A549 (cell line): ENCODE measurements at regions not wholly inside any gene's neighbourhood (a gene's known extent, or its start where the extent isn't known, plus 50 kb on each side); places are given as distances from the start of the nearest gene placed in this dataset.

Experiments
- ATAC-seq, 2 experiments: fragments of 200-7000 bp in 1 of 2; fragments of >200 bp in 1 of 2; cut with Nextera tagmentation in 1 of 2; cut with Tn5 transposase in 1 of 2; 3 replicates each; pipeline versions ENCODE4 v1.8.0 to v1.9.1; 2018 to 2020; ENCODE audit warnings: mild to moderate bottlenecking in 1 of 2, moderate library complexity in 1 of 2
- CTCF ChIA-PET: fragments of 300-600 bp; sonication (Branson Sonifier 250); formaldehyde crosslinking; extraction: SDS; loops from one replicate; lab custom pipeline; 2021; ENCODE audit warnings: antibody characterized with exemption, inconsistent platforms; lab: Yijun Ruan, JAX
- POLR2A ChIA-PET: fragments of 350-600 bp; formaldehyde crosslinking; extraction: SDS; loops from one replicate; lab custom pipeline; 2021; ENCODE audit warnings: antibody characterized with exemption, inconsistent platforms; lab: Yijun Ruan, JAX
- DNase-seq, 2 experiments: peaks; one replicate each; pipeline versions ENCODE4 v3.0.0 to v3.0.0-alpha.2; 2011 to 2016; ENCODE audit warnings: low read depth in 1 of 2, low spot score in 1 of 2
- FAIRE-seq: peaks from 2 replicates; lab custom pipeline; 2011; peaks lifted over from hg19 to GRCh38; lab: Jason Lieb, UNC
- H3K27ac ChIP-seq, 2 experiments: fragments of >200 bp; sonication (Bioruptor Twin); formaldehyde crosslinking; 3 replicates each; pipeline ENCODE4 v1.5.1; 2016 to 2017
- H3K4me1 ChIP-seq: fragments of >200 bp; sonication (Bioruptor Twin); formaldehyde crosslinking; 3 replicates; pipeline ENCODE4 v1.6.1; 2016
- H3K4me2 ChIP-seq: fragments of >200 bp; sonication (Bioruptor Twin); formaldehyde crosslinking; 3 replicates; pipeline ENCODE4 v1.6.1; 2016
- H3K4me3 ChIP-seq: fragments of >200 bp; sonication (Bioruptor Twin); formaldehyde crosslinking; 3 replicates; pipeline ENCODE4 v1.5.1; 2016
- H3K9me3 ChIP-seq: fragments of >200 bp; sonication (Bioruptor Twin); formaldehyde crosslinking; 3 replicates; pipeline ENCODE4 v1.6.1; 2016
- CBX8 ChIP-seq: fragments of 200-600 bp; sonication (generic); IDR thresholded peaks from 2 replicates; pipeline ENCODE4 v1.6.1; 2016
- CEBPB ChIP-seq, 2 experiments: fragments of >200 bp in 1 of 2; sonication (Bioruptor Twin) in 1 of 2; formaldehyde crosslinking in 1 of 2; IDR thresholded peaks; 2 replicates each; pipeline ENCODE4 v1.6.1; 2012 to 2016
- CHD4 ChIP-seq: fragments of 200-600 bp; sonication (generic); IDR thresholded peaks from 2 replicates; pipeline ENCODE4 v1.6.1; 2016; ENCODE audit warnings: antibody characterized with exemption, mild to moderate bottlenecking, borderline replicate concordance
- EP300 ChIP-seq, 2 experiments: fragments of >200 bp; sonication (Bioruptor Twin); formaldehyde crosslinking; IDR thresholded peaks; 2 replicates in 1 of 2; 3 replicates in 1 of 2; pipeline ENCODE4 v1.6.1; 2016 to 2017
- ESRRA ChIP-seq: fragments of 150-350 bp; IDR thresholded peaks from 2 replicates; pipeline ENCODE4 v1.6.1; 2014; ENCODE audit warnings: mild to moderate bottlenecking, low read length, borderline replicate concordance
- FOSL2 ChIP-seq, 2 experiments: fragments of 450-650 bp in 1 of 2; fragments of >200 bp in 1 of 2; sonication (Bioruptor Twin) in 1 of 2; formaldehyde crosslinking; IDR thresholded peaks; 2 replicates each; pipeline versions ENCODE4 v1.5.0 to v1.6.1; 2016 to 2020; ENCODE audit warnings: mild to moderate bottlenecking in 1 of 2, moderate library complexity in 1 of 2
- GATA3 ChIP-seq: IDR thresholded peaks from 2 replicates; pipeline ENCODE4 v1.6.1; 2012; ENCODE audit warnings: borderline replicate concordance
- JUNB ChIP-seq: fragments of >200 bp; sonication (Bioruptor Twin); formaldehyde crosslinking; IDR thresholded peaks from 2 replicates; pipeline ENCODE4 v1.6.1; 2016
- MAZ ChIP-seq: fragments of 150-350 bp; IDR thresholded peaks from 2 replicates; pipeline ENCODE4 v1.6.1; 2014; ENCODE audit warnings: antibody characterized with exemption, low read depth, low read length, borderline replicate concordance
- NR3C1 ChIP-seq: fragments of >200 bp; sonication (Bioruptor Twin); formaldehyde crosslinking; IDR thresholded peaks from 3 replicates; pipeline ENCODE4 v1.6.1; 2017
- PHF8 ChIP-seq: fragments of 200-600 bp; sonication (generic); IDR thresholded peaks from 2 replicates; pipeline ENCODE4 v1.6.1; 2016; ENCODE audit warnings: low read depth, mild to moderate bottlenecking, antibody characterized with exemption, moderate library complexity, borderline replicate concordance
- POLR2A ChIP-seq: IDR thresholded peaks from 2 replicates; pipeline ENCODE4 v1.6.1; 2012; ENCODE audit warnings: mild to moderate bottlenecking, low read length
- RARB ChIP-seq: fragments of 250-450 bp; sonication (Bioruptor Pico); IDR thresholded peaks from 2 replicates; pipeline ENCODE4 v1.8.0; 2021; ENCODE audit warnings: mild to moderate bottlenecking, moderate library complexity
- SREBF2 ChIP-seq: fragments of 450-650 bp; IDR thresholded peaks from 2 replicates; pipeline ENCODE4 v1.6.1; 2014; ENCODE audit warnings: mild to moderate bottlenecking, moderate library complexity
- TFCP2L1 ChIP-seq: fragments of 250-450 bp; sonication (Bioruptor Pico); IDR thresholded peaks from 2 replicates; pipeline ENCODE4 v1.5.0; 2021; ENCODE audit warnings: mild to moderate bottlenecking
- TP53 ChIP-seq: fragments of 250-450 bp; sonication (Bioruptor Pico); IDR thresholded peaks from 2 replicates; pipeline ENCODE4 v1.5.0; 2021; ENCODE audit warnings: mild to moderate bottlenecking, moderate library complexity
- ZFP36 ChIP-seq: fragments of 450-650 bp; IDR thresholded peaks from 2 replicates; pipeline ENCODE4 v1.6.1; 2014; ENCODE audit warnings: borderline replicate concordance; ENCODE audit not compliant: partially characterized antibody
- WGBS: methylation state at CpG from one replicate; pipeline ENCODE4 v1.1.6; 2017; ENCODE audit errors: missing lambda C conversion rate; 5-methylcytosine and 5-hydroxymethylcytosine counted together
- TF ChIP-seq, protein P1 (sequence below): IDR thresholded peaks from 2 replicates; pipeline ENCODE4 v1.6.1; 2012; ENCODE audit warnings: low read depth, borderline replicate concordance
- TF ChIP-seq, protein P2 (sequence below): fragments of >200 bp; sonication (Bioruptor Twin); formaldehyde crosslinking; IDR thresholded peaks from 2 replicates; pipeline ENCODE4 v1.6.1; 2016
- TF ChIP-seq, protein P3 (sequence below): fragments of 150-350 bp; IDR thresholded peaks from 2 replicates; pipeline ENCODE4 v1.6.1; 2014; ENCODE audit warnings: low read depth, mild to moderate bottlenecking, low read length
- TF ChIP-seq, protein P4 (sequence below): IDR thresholded peaks from 2 replicates; pipeline ENCODE4 v1.6.1; 2012

DNA sequence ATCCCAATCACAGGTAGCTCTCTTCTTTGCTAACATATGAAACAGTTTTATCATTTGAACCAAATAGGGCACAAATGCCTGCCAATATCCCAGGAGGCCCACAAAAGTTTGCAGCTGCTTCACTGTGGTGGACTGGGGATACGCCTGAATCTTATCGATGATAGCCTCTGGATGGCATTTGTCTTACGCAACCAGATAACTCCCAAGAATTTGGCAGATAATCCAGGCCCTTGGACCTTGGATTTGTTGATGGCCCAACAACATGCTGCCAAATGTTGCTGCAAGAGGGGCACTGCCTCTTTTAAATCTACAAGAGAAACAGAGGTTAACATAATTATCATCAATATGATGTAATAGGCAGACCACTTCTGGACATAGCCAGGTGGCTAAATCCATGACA is 587.1 kb upstream of the LRRTM4 start:
- 30% methylated on average over 3 of the region's 3 CpGs for WGBS
- CTCF ChIA-PET = no interaction called here
- POLR2A ChIA-PET = no interaction called here

DNA sequence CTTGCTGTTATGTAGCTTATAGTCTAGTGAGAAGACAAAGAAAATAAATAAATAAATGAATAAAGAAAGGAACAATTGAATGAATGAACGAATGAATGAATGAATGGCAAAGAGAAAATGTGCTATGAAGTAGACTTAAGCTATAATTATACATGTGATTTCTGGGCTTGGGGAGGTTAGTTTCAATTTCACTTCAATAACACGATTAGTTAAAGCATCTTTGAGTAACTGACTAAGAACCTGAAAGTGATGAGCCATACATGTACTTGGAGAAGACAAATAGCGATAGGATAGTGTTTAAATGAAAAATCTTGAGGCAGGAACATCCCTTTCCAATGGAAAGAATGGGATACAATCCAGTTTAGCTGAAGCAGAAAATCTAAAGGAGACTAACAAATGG is 593.1 kb upstream of the LRRTM4 start:
- Histone ChIP-seq H3K4me3 (no peak overlapping the region), H3K27ac (no peak overlapping the region), H3K4me2 (no peak overlapping the region), H3K9me3 (no peaks in the 10 kb centered on the region), H3K4me1 (no peaks in the 10 kb centered on the region)
- POLR2A ChIA-PET = no interaction called here
- CTCF ChIA-PET = no interaction called here
- ATAC-seq = no peak
- peak; percentile 51 for FAIRE-seq
- DNase-seq = no peak
- TF ChIP-seq JUNB = no peak
- TF ChIP-seq, protein P1, sequence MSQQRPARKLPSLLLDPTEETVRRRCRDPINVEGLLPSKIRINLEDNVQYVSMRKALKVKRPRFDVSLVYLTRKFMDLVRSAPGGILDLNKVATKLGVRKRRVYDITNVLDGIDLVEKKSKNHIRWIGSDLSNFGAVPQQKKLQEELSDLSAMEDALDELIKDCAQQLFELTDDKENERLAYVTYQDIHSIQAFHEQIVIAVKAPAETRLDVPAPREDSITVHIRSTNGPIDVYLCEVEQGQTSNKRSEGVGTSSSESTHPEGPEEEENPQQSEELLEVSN = no peak
- TF ChIP-seq, protein P2, sequence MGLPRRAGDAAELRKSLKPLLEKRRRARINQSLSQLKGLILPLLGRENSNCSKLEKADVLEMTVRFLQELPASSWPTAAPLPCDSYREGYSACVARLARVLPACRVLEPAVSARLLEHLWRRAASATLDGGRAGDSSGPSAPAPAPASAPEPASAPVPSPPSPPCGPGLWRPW = no peak
- no peak for TF ChIP-seq POLR2A
- no peak for TF ChIP-seq TFCP2L1 (CRISPR knock-in tag)
- WGBS = 2% methylated on average over 3 of the region's 3 CpGs

More for the DNA sequence above, 587.1 kb upstream of the LRRTM4 start:
- no peak overlapping the region for H3K4me3 ChIP-seq
- DNase-seq (no peak), FAIRE-seq (no peak), ATAC-seq (no peak)
- no peaks in the 10 kb centered on the region for H3K4me1 ChIP-seq
- TF ChIP-seq FOSL2 (IDR thresholded peaks at IDR 0.05) = no peak
- no peak for TF ChIP-seq FOSL2 (CRISPR knock-in tag; IDR thresholded peaks at IDR 0.05)
- TF ChIP-seq SREBF2 = no peak
- TF ChIP-seq CBX8 = no peak
- no peak overlapping the region for H3K4me2 ChIP-seq
- H3K27ac ChIP-seq = no peak overlapping the region
- H3K9me3 ChIP-seq = peaks cover 1% of the 10 kb centered on the region; the same call in 1 of the 3 replicates

DNA sequence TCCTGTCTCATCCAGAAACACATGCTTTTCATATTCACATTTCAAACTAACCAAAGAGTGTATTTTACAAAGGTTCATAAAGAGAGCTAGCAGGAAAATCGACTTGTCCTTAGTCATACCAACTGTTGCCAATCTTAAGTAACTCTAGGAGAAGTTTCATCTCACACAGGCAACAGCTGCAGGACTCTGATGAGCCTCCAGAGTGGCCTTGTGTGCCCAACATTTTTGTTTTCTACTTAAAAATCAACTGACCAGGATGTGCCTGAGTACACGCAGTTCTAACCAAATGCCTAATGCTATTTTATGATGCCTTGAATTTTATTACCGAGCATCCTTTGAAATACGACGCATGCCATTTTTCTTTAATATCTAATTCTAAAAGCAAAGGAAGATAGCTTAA is 595.9 kb upstream of the LRRTM4 start:
- WGBS = 45% methylated on average over 5 of the region's 5 CpGs
- H3K4me2 ChIP-seq = no peak overlapping the region
- H3K4me1 ChIP-seq = no peaks in the 10 kb centered on the region
- FAIRE-seq = no peak
- DNase-seq = no peak
- POLR2A ChIA-PET = no interaction called here
- CTCF ChIA-PET = no interaction called here
- no peak for ATAC-seq
- TF ChIP-seq JUNB (no peak), TP53 (CRISPR knock-in tag) (no peak), CEBPB (IDR thresholded peaks at IDR 0.05) (no peak), EP300 (IDR thresholded peaks at IDR 0.05) (no peak)
- no peaks in the 10 kb centered on the region for H3K9me3 ChIP-seq
- H3K4me3 ChIP-seq = no peak overlapping the region
- no peak overlapping the region for H3K27ac ChIP-seq

DNA sequence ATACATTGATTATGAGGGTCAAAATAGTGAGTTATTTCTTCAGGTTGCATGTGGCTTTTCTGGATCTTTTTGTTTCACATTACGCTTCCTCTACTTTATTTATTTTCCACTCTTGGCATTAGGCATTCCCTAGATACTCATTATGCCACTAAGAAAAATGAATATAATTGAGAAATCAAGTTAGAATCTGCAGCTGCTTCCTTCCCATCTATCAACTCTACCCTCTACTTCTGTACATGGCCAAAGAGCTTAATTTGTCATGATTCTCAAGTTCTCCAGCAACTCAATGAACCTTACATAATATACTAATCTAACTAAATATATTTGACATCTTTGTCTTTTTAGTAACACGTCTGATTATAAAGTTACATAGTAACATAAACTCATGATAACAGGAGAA is 598.1 kb upstream of the LRRTM4 start:
- ATAC-seq (no peak), FAIRE-seq (no peak), DNase-seq (no peak)
- Histone ChIP-seq H3K9me3 (no peaks in the 10 kb centered on the region; the same call in 2 of the 3 replicates), H3K4me2 (no peak overlapping the region), H3K27ac (no peak overlapping the region), H3K4me1 (no peaks in the 10 kb centered on the region), H3K4me3 (no peak overlapping the region)
- CTCF ChIA-PET = no interaction called here
- WGBS = 4% methylated on average over 2 of the region's 2 CpGs
- POLR2A ChIA-PET = no interaction called here
- TF ChIP-seq, protein P3, sequence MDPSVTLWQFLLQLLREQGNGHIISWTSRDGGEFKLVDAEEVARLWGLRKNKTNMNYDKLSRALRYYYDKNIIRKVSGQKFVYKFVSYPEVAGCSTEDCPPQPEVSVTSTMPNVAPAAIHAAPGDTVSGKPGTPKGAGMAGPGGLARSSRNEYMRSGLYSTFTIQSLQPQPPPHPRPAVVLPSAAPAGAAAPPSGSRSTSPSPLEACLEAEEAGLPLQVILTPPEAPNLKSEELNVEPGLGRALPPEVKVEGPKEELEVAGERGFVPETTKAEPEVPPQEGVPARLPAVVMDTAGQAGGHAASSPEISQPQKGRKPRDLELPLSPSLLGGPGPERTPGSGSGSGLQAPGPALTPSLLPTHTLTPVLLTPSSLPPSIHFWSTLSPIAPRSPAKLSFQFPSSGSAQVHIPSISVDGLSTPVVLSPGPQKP = no peak
- TF ChIP-seq RARB = no peak
- TF ChIP-seq NR3C1 = no peak
- no peak for TF ChIP-seq PHF8
- no peak for TF ChIP-seq ZFP36
- TF ChIP-seq, protein P4, sequence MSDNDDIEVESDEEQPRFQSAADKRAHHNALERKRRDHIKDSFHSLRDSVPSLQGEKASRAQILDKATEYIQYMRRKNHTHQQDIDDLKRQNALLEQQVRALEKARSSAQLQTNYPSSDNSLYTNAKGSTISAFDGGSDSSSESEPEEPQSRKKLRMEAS = no peak
- TF ChIP-seq CHD4 = no peak
- no peak for TF ChIP-seq MAZ
- TF ChIP-seq GATA3 = no peak
- no peak for TF ChIP-seq ESRRA
